Mucosa of rectum (tissue), 2 donors: ENCODE measurements at regions not wholly inside any gene's neighbourhood (a gene's known extent, or its start where the extent isn't known, plus 50 kb on each side); places are given as distances from the start of the nearest gene placed in this dataset.

Source experiments
- H3K27ac ChIP-seq, 2 donors: one replicate each; pipeline ENCODE4 v1.7.0; 2013; ENCODE audit warnings: inconsistent platforms in 2 of 2, low read depth in 2 of 2, low read length in 2 of 2
- H3K27me3 ChIP-seq, 2 donors: one replicate each; pipeline ENCODE4 v1.7.0; 2013; ENCODE audit warnings: low read length in 2 of 2; ENCODE audit not compliant: control insufficient read depth in 2 of 2, insufficient read depth in 2 of 2
- H3K36me3 ChIP-seq, 2 donors: one replicate each; pipeline ENCODE4 v1.7.0; 2013; ENCODE audit warnings: low read length in 2 of 2; ENCODE audit not compliant: control insufficient read depth in 2 of 2, insufficient read depth in 2 of 2
- H3K4me1 ChIP-seq, 2 donors: one replicate each; pipeline ENCODE4 v1.7.0; 2013; ENCODE audit warnings: low read length in 2 of 2, mild to moderate bottlenecking in 1 of 2; ENCODE audit not compliant: control insufficient read depth in 2 of 2, insufficient read depth in 2 of 2
- H3K4me3 ChIP-seq, 2 donors: one replicate each; pipeline ENCODE4 v1.7.0; 2013; ENCODE audit warnings: low read length in 2 of 2
- H3K9ac ChIP-seq, 2 donors: one replicate each; pipeline ENCODE4 v1.7.0; 2013; ENCODE audit warnings: low read length in 2 of 2, low read depth in 1 of 2, mild to moderate bottlenecking in 1 of 2
- H3K9me3 ChIP-seq, 2 donors: one replicate each; pipeline ENCODE4 v1.7.0; 2013; ENCODE audit warnings: low read length in 2 of 2; ENCODE audit not compliant: control insufficient read depth in 2 of 2
- donor health status: healthy.
- donor health status: Normal muscosa, but diverticular disease.

GRCh38 chr2:142694282-142694681 is 183.2 kb upstream of the KYNU start:
- Histone ChIP-seq H3K36me3 (no peaks in the 10 kb centered on the region), H3K4me1 (no peaks in the 10 kb centered on the region), H3K27ac (no peak overlapping the region), H3K27me3 (no peaks in the 10 kb centered on the region), H3K9ac (no peak overlapping the region), H3K9me3 (no peaks in the 10 kb centered on the region), H3K4me3 (no peak overlapping the region)

- no peaks in the 10 kb centered on the region for H3K36me3 ChIP-seq
- no peak overlapping the region for H3K9ac ChIP-seq
- H3K27ac ChIP-seq: no peak overlapping the region
- H3K27me3 ChIP-seq: no peaks in the 10 kb centered on the region
- no peaks in the 10 kb centered on the region for H3K9me3 ChIP-seq
- no peaks in the 10 kb centered on the region for H3K4me1 ChIP-seq
- H3K4me3 ChIP-seq: no peak overlapping the region
These were observed 184.1 kb upstream of the KYNU start for GRCh38 chr2:142693171-142693950.

- Histone ChIP-seq H3K4me3 (no peak overlapping the region), H3K9ac (no peak overlapping the region), H3K36me3 (no peaks in the 10 kb centered on the region), H3K27me3 (no peaks in the 10 kb centered on the region), H3K4me1 (no peaks in the 10 kb centered on the region), H3K27ac (no peak overlapping the region), H3K9me3 (no peaks in the 10 kb centered on the region)
These were observed 188.4 kb upstream of the KYNU start for GRCh38 chr2:142688856-142689605.

- Histone ChIP-seq H3K4me1 (no peaks in the 10 kb centered on the region), H3K36me3 (no peaks in the 10 kb centered on the region), H3K9me3 (no peaks in the 10 kb centered on the region), H3K27ac (no peak overlapping the region), H3K4me3 (no peak overlapping the region), H3K27me3 (no peaks in the 10 kb centered on the region), H3K9ac (no peak overlapping the region)
These were observed 190.0 kb upstream of the KYNU start for GRCh38 chr2:142687509-142687908.

- Histone ChIP-seq H3K27me3 (no peaks in the 10 kb centered on the region), H3K9ac (no peak overlapping the region), H3K27ac (no peak overlapping the region), H3K4me1 (no peaks in the 10 kb centered on the region), H3K36me3 (no peaks in the 10 kb centered on the region), H3K4me3 (no peak overlapping the region), H3K9me3 (no peaks in the 10 kb centered on the region)
These were observed 190.4 kb upstream of the KYNU start for GRCh38 chr2:142687075-142687474.

GRCh38 chr2:142684667-142685066 is 192.8 kb upstream of the KYNU start:
- no peaks in the 10 kb centered on the region for H3K4me1 ChIP-seq
- H3K4me3 ChIP-seq: no peak overlapping the region
- H3K9ac ChIP-seq: no peak overlapping the region
- no peaks in the 10 kb centered on the region for H3K36me3 ChIP-seq
- H3K27me3 ChIP-seq: no peaks in the 10 kb centered on the region
- no peak overlapping the region for H3K27ac ChIP-seq
- no peaks in the 10 kb centered on the region for H3K9me3 ChIP-seq

GRCh38 chr2:142682528-142682927 is 194.9 kb upstream of the KYNU start:
- Histone ChIP-seq H3K9ac (no peak overlapping the region), H3K36me3 (no peaks in the 10 kb centered on the region), H3K4me1 (no peaks in the 10 kb centered on the region), H3K27me3 (no peaks in the 10 kb centered on the region), H3K4me3 (no peak overlapping the region), H3K27ac (no peak overlapping the region), H3K9me3 (no peaks in the 10 kb centered on the region)

GRCh38 chr2:142681952-142682351 is 195.5 kb upstream of the KYNU start:
- Histone ChIP-seq H3K4me3 (no peak overlapping the region), H3K9me3 (no peaks in the 10 kb centered on the region), H3K36me3 (no peaks in the 10 kb centered on the region), H3K4me1 (no peaks in the 10 kb centered on the region), H3K27me3 (no peaks in the 10 kb centered on the region), H3K27ac (no peak overlapping the region), H3K9ac (no peak overlapping the region)

- H3K9ac ChIP-seq: no peak overlapping the region
- no peaks in the 10 kb centered on the region for H3K9me3 ChIP-seq
- no peak overlapping the region for H3K4me3 ChIP-seq
- H3K27ac ChIP-seq: no peak overlapping the region
- no peaks in the 10 kb centered on the region for H3K4me1 ChIP-seq
- H3K36me3 ChIP-seq: no peaks in the 10 kb centered on the region
- no peaks in the 10 kb centered on the region for H3K27me3 ChIP-seq
These were observed 199.3 kb upstream of the KYNU start for GRCh38 chr2:142678164-142678563.

- Histone ChIP-seq H3K36me3 (no peaks in the 10 kb centered on the region), H3K9me3 (no peaks in the 10 kb centered on the region), H3K9ac (no peak overlapping the region), H3K27ac (no peak overlapping the region), H3K4me3 (no peak overlapping the region), H3K4me1 (no peaks in the 10 kb centered on the region), H3K27me3 (no peaks in the 10 kb centered on the region)
These were observed 202.1 kb upstream of the KYNU start for GRCh38 chr2:142675398-142675797.
